GM12892 (cell line): ENCODE measurements at regions not wholly inside any gene's neighbourhood (a gene's known extent, or its start where the extent isn't known, plus 50 kb on each side); places are given as distances from the start of the nearest gene placed in this dataset.

Source experiments
- DNase-seq: peaks from one replicate; pipeline ENCODE4 v3.0.0; 2011; ENCODE audit not compliant: insufficient read length
- FAIRE-seq: peaks from 2 replicates; lab custom pipeline; 2011; peaks lifted over from hg19 to GRCh38; lab: Jason Lieb, UNC
- POLR2A ChIP-seq: IDR thresholded peaks from 2 replicates; pipeline ENCODE4 v1.6.1; 2011; ENCODE audit warnings: low read depth, low read length, control low read depth
- POLR2AphosphoS5 ChIP-seq: IDR thresholded peaks from 2 replicates; pipeline ENCODE4 v1.6.1; 2011; ENCODE audit warnings: low read depth, low read length, control low read depth
- TAF1 ChIP-seq: IDR thresholded peaks from 2 replicates; pipeline ENCODE4 v1.6.1; 2011; ENCODE audit warnings: low read depth, mild to moderate bottlenecking, control low read depth, low read length, borderline replicate concordance

DNA sequence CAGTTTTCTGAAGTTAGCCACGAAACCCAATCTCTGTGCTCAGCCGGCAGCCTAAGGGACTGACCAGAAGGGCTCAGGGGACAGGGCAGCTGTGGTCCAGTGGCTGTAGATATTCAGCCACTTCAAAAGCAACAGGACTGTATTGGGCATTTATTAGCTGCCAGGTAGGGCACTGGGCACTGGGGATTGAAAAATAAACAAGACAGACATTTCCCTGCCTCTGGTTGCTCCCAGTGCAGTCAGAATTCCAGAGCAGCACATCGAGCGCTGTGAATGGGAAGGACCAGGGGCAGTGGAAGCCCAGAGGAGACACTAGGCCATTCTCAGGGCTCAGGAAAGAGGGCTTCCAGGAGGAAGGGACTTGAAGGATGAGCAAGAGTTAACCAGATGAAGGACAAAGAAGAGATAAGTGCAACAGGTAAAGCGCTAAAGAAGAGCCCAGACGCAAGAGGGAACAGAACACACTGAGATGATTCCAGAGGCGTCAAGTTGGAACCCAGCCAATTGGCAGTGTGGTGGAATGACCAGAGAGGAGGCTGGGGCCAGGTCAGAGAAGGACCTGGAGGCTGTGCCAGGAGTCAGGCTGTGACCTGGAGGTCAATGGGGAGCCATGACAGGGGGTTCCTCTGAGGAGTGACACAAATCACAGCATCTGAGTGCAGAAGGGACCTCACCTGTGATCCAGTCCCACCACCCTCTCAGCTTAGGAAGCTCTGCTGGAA lies 122.5 kb upstream of the ZNF618 start:
- TF ChIP-seq POLR2A (no peak), TAF1 (no peak), POLR2AphosphoS5 (no peak)
- FAIRE-seq, result no peak
- no peak for DNase-seq

DNA sequence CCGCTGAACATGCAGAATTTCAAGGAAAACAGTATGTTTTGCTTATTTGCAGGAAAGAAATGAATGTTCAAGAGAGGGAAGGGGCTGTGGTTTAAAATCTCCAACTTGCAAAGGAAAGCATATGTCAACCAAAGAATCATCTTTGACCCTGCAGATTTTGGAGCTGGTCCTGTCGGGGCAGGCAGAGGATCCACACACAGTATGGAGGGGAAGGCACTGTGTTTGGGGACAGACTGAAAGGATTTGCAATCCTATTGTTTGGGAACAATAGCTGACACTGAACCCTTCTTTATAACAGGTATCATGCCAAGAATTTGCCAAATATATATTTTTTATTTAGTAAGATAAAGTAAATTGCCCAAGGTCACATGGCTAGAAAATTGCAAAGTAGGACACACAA lies 121.4 kb upstream of the ZNF618 start:
- DNase-seq, result no peak
- TF ChIP-seq TAF1 (no peak), POLR2AphosphoS5 (no peak), POLR2A (no peak)
- no peak for FAIRE-seq

DNA sequence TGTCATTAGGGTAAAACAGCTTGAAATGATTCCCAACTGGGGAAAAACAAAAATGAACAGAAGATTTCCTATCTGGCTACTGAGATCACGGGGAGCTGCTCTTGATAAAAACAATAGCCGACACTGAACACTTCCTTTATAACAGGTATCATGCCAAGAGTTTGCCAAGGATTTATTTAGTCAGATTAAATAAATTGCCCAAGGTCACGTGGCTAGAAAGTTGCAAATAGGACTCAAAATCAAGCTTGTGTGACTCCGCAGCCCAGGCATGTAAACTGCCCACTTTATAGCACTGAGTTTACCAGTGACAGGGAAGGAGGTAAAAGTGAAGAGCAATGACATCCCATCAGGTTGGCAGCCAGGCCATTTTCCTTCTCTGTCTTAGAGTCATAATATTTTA lies 120.7 kb upstream of the ZNF618 start:
- DNase-seq (no peak), FAIRE-seq (no peak)
- TF ChIP-seq POLR2AphosphoS5 (no peak), TAF1 (no peak)

DNA sequence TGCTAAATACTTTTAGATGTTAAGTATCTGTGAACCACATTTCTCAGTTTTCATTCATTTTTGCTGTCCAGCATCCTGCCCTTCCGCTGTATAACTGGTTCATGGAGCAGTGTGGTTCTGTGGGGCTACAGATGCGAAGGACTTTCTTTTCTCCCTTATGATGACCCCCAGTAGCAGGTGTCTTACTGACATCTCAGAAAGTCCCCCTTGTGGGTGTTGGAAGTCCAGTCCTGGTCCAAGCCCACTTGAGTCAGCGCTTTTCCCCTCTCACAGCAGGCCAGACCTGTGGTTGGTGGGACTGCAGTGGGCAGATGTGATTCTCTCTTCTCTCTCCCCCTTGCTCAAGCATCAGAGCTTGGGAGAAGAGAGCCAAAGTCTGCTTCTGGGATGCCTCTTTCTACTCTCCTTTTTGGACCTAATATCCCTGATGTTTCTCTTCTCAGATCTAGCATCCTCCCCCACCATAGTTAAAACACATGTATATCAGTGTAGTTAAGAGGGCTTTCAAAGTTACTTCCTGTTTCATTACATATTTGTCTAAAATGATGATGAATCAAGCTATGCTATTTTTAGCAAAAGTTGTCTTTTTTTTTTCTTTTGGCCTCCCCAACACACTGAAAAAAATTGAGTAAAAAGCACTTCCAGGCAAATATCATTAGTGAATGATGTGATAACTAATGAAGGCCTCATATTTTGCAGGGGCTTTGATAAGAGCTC lies 119.5 kb upstream of the ZNF618 start:
- TF ChIP-seq POLR2AphosphoS5 (no peak), POLR2A (no peak), TAF1 (no peak)
- FAIRE-seq (no peak), DNase-seq (no peak)

DNA sequence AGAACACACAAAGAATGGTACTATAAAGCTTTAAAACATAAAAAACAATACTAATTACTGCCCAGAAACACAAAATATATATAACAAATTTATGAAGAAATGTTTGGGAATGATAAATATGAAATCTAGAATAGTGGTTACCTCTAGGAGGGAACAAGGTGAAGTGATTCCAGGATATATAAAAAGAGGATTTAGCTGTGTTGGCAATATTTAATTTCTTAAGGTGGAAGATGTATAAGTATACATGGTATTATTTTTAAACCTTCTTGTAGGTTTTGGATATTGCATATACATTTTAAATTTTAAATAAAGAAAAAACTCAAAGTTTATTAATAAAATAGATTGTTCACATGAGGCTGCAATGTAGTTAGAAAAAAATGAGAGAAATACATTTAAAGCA lies 112.7 kb upstream of the ZNF618 start:
- DNase-seq (no peak), FAIRE-seq (no peak)
- TF ChIP-seq POLR2A (no peak), TAF1 (no peak), POLR2AphosphoS5 (no peak)

DNA sequence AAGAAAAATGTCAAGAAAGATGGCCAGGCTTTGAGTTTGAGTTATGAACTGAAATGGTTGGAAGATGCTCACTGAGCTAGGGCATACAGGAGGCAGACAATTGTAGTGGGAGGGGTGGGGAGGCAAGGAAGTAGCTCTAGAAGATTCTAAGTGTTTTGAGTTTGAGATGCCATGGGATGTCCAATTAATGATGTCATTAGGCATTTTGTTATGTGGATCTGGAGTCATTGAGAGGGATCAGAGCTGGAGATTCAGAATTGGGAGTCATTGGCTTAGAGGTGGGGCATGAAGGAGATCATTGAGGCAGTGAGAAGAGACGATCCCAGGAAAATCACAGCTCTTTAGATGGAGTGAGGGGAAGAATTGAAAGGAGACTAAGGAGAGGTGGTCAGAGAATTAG lies 111.5 kb upstream of the ZNF618 start:
- DNase-seq, result no peak
- TF ChIP-seq TAF1 (no peak), POLR2A (no peak), POLR2AphosphoS5 (no peak)
- no peak for FAIRE-seq

DNA sequence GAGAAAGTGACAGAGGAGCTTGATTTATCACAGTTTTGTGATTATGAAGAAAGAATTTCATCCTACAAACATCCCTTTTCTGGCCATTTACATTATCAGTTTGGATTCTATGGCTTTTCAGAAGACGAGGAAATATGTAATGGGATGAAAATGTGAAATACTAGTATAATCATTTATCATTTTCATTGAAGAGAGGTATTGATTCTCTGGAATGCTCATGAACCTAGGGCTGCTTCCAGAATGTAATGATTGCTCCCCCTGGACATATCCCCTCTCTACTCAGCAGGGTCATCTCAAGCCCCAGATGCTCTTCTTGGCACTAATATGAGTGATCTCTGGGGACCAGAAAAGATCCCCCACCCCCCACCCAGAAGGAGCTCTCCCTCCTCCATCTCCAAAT lies 106.7 kb upstream of the ZNF618 start:
- TF ChIP-seq TAF1 (no peak), POLR2AphosphoS5 (no peak), POLR2A (no peak)
- DNase-seq (no peak), FAIRE-seq (no peak)

DNA sequence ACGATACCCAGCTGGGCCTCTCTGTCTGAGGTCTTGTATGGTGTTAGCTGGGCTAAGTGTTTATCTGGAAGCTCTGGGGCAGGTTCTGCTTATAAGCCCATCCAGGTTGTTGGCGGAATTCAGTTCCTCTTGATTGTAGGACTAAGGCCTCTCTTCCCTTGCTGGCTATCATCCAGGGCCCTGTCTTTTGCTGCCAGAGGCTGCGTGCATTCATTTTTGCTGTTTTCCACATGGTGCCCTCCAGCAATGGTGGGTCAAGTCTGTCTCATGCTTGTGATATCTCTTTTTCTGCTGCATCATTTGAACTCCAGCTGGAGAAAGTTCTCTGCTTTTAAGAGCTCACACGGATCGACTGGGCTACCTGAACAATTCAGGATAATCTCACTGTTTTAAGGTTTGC lies 105.7 kb upstream of the ZNF618 start:
- FAIRE-seq (no peak), DNase-seq (no peak)
- TF ChIP-seq POLR2A (no peak), POLR2AphosphoS5 (no peak), TAF1 (no peak)

DNA sequence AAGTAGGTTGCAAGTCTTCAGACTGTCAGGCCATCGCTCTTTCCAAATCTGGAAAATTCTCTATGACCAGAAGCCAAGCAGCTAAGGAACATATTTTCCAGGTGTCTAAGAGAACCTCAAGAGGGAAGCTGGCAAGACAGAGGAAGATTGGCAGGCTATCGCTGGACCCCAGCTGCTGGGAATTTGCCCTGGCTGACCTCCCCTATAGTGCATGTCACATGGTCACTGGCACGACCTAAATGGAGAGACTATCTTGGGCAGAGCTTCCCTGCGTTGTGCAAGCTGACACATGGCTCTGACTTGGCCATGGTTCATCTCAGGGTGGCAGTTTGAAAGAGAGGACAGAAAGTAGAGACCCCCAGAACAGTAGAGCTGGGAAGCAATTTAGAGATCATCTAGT lies 104.9 kb upstream of the ZNF618 start:
- TF ChIP-seq TAF1 (no peak), POLR2A (no peak), POLR2AphosphoS5 (no peak)
- FAIRE-seq (no peak), DNase-seq (no peak)

DNA sequence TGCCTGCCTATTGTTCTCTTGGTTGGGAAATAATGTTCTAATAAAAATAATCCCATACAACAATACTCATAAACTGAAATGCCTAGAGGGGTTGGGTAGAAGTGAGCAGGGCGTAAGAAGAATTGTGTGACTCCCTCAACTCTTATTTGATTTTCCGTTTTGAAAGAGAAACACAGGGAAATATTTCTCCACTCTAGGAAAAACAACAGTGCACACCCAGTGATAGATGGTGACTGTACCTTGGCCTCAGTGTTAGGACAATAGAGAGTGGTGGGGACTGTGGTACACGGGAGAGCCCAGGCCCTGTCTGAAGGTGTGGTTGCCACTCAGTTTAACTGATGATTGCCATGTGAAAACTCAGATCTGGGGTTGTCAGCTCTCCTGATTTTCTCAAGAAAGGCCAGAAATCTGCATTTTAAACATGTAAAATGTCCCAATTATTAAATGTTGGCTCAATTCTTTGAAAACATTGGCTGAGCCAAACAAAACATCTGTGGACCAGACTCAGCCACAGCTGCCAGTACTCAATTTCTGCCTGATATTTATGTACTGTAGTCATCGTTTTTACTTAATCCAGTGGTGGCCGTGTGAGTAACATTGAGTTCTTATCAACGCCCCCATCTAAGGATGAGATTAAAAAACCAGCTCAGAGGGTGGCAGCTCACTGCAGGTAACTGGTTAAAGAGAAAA lies 103.8 kb upstream of the ZNF618 start:
- TF ChIP-seq TAF1 (no peak), POLR2AphosphoS5 (no peak), POLR2A (no peak)
- DNase-seq (no peak), FAIRE-seq (no peak)

DNA sequence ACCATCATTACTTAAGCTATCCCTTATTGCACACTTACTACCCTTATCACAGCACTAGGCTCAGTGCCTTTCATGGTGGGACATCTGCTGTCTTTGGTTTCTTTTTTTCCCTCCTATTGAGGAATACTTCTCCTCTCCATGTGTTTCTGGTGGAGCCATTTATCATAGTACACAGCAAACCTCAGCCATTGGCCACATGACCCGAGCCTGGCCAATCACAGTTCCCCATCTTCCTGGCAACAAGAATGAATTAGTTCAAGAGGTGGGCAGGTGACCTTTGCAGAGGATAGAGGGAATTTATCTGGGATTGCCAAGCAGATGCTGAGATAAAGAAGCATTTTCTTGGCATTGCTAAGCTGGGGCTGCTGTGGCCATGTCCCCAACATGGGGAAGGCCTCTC lies 101.1 kb upstream of the ZNF618 start:
- DNase-seq (no peak), FAIRE-seq (no peak)
- TF ChIP-seq POLR2A (no peak), POLR2AphosphoS5 (no peak), TAF1 (no peak)

DNA sequence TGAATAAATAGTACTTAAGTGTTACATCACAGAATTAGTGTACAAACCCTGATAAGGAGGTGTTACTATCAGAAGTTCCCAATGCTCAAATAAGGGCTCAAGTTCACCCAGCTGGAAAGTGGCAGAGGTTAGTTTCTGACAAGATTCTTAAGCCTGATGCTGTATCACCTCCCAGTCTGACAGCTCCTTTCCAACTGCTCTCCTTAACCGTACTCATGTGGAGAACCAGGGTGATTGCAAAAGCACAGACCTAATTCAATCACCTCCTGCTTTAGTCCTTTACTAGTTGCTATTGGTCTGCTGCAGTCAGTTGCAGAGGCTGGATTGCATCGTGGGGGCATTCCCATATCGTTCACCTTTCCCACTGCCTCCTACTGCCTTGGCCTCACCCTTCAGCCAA lies 100.4 kb upstream of the ZNF618 start:
- TF ChIP-seq POLR2AphosphoS5 (no peak), POLR2A (no peak), TAF1 (no peak)
- FAIRE-seq (no peak), DNase-seq (no peak)

DNA sequence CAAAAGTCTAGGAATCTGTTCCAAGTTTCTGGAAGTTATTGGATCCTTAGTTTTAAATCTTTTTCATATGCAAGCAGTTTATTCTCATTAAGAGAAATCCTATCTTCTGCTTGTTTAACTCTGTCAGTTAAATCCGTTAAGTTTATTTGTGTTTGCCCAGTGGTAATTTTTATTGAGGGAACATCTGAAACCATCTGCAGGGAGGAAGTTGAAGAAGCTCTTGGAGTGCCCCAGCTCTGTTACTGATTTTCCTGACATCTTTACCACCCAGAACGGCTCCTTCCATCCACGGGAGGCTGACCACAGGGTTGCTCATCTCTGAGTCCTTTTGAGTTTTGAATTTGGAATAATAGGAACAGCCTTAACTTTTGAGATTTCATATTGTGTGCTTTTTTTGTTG lies 99.9 kb upstream of the ZNF618 start:
- TF ChIP-seq POLR2A, result no peak
- no peak for DNase-seq
- no peak for FAIRE-seq
